Vagina (tissue), 2 donors: ENCODE measurements at regions not wholly inside any gene's neighbourhood (a gene's known extent, or its start where the extent isn't known, plus 50 kb on each side); places are given as distances from the start of the nearest gene placed in this dataset.

Source experiments
- CTCF ChIP-seq, 3 experiments: fragments of 450-650 bp in 2 of 3; fragments of 200-600 bp in 1 of 3; sonication (generic) in 1 of 3; IDR thresholded peaks; one replicate each; pipeline ENCODE4 v1.5.1; 2017 to 2019; ENCODE audit warnings: antibody characterized with exemption in 3 of 3, mild to moderate bottlenecking in 2 of 3, moderate library complexity in 2 of 3
- POLR2A ChIP-seq, 2 donors: fragments of 450-650 bp; IDR thresholded peaks; one replicate each; pipeline ENCODE4 v1.6.1; 2017; ENCODE audit warnings: antibody characterized with exemption in 2 of 2, mild to moderate bottlenecking in 2 of 2, moderate library complexity in 2 of 2
- POLR2AphosphoS5 ChIP-seq, 2 donors: sonication (generic); formaldehyde crosslinking; IDR thresholded peaks; one replicate each; pipeline ENCODE4 v1.9.0; 2017; ENCODE audit warnings: antibody characterized with exemption in 2 of 2, mild to moderate bottlenecking in 2 of 2, low read depth in 1 of 2; ENCODE audit not compliant: insufficient read depth in 1 of 2

- TF ChIP-seq CTCF (IDR thresholded peaks at IDR 0.05), result no peak
- no peak for TF ChIP-seq POLR2A (IDR thresholded peaks at IDR 0.05)
- TF ChIP-seq POLR2AphosphoS5 (IDR thresholded peaks at IDR 0.05; ENCODE audit: insufficient read depth in 1 of 2, low read depth in 1 of 2), result no peak
These were observed 1240.9 kb upstream of the CHAC2 start for GRCh38 chr2:52526735-52527134.
